CD4-positive, alpha-beta T cell treated with Interleukin-21 for 1 hour (primary cell): ENCODE measurements at regions not wholly inside any gene's neighbourhood (a gene's known extent, or its start where the extent isn't known, plus 50 kb on each side); places are given as distances from the start of the nearest gene placed in this dataset.
"Not testable (repeated sequence)": the region's sequence is repeated elsewhere in the genome, so short reads cannot be mapped to it uniquely, and the experiment has no call there.

Source experiments
- DNase-seq: peaks from one replicate; pipeline ENCODE4 v3.0.0-alpha.2; 2020

GRCh38 chr12:63406781-63407180, 255.8 kb upstream of the AVPR1A start:
- no peak for DNase-seq

- no peak for DNase-seq
Measured at GRCh38 chr12:63404611-63405010, 253.6 kb upstream of the AVPR1A start.

- DNase-seq, result no peak
Measured at GRCh38 chr12:63403256-63403655, 252.3 kb upstream of the AVPR1A start.

GRCh38 chr12:63400718-63401117, 249.7 kb upstream of the AVPR1A start:
- no peak for DNase-seq

GRCh38 chr12:63400318-63400717, 249.3 kb upstream of the AVPR1A start:
- DNase-seq, result no peak

- DNase-seq, result no peak
Measured at GRCh38 chr12:63397807-63398206, 246.8 kb upstream of the AVPR1A start.

GRCh38 chr12:63396135-63396534, 245.1 kb upstream of the AVPR1A start:
- no peak for DNase-seq

- no peak for DNase-seq
Measured at GRCh38 chr12:63394983-63395382, 244.0 kb upstream of the AVPR1A start.

GRCh38 chr12:63394349-63394748, 243.3 kb upstream of the AVPR1A start:
- no peak for DNase-seq

GRCh38 chr12:63389211-63389610, 238.2 kb upstream of the AVPR1A start:
- no peak for DNase-seq

- DNase-seq, result no peak
Measured at GRCh38 chr12:63387771-63388170, 236.8 kb upstream of the AVPR1A start.

- DNase-seq, result no peak
Measured at GRCh38 chr12:63382930-63383329, 231.9 kb upstream of the AVPR1A start.

GRCh38 chr12:63362791-63363190, 211.8 kb upstream of the AVPR1A start:
- no peak for DNase-seq

- no peak for DNase-seq
Measured at GRCh38 chr12:63362166-63362565, 211.2 kb upstream of the AVPR1A start.

- DNase-seq, result no peak
Measured at GRCh38 chr12:63354969-63355368, 204.0 kb upstream of the AVPR1A start.

- DNase-seq, result no peak
Measured at GRCh38 chr12:63353559-63353958, 202.6 kb upstream of the AVPR1A start.

GRCh38 chr12:63351370-63351769, 200.4 kb upstream of the AVPR1A start:
- no peak for DNase-seq

GRCh38 chr12:63348556-63348955, 197.6 kb upstream of the AVPR1A start:
- DNase-seq, result no peak

- DNase-seq, result not testable (repeated sequence)
Measured at GRCh38 chr12:63337158-63337557, 186.2 kb upstream of the AVPR1A start.

GRCh38 chr12:63326260-63326659, 175.3 kb upstream of the AVPR1A start:
- DNase-seq, result no peak

GRCh38 chr12:63325757-63326156, 174.8 kb upstream of the AVPR1A start:
- DNase-seq, result no peak

GRCh38 chr12:63323942-63324341, 172.9 kb upstream of the AVPR1A start:
- no peak for DNase-seq

GRCh38 chr12:63321373-63321772, 170.4 kb upstream of the AVPR1A start:
- no peak for DNase-seq

GRCh38 chr12:63319936-63320633, 169.1 kb upstream of the AVPR1A start:
- DNase-seq, result no peak

GRCh38 chr12:63319386-63319785, 168.4 kb upstream of the AVPR1A start:
- no peak for DNase-seq
